ENCODE measurements at regions not wholly inside any gene's neighbourhood (a gene's known extent, or its start where the extent isn't known, plus 50 kb on each side); places are given as distances from the start of the nearest gene placed in this dataset.
"Not testable (repeated sequence)": the region's sequence is repeated elsewhere in the genome, so short reads cannot be mapped to it uniquely, and the experiment has no call there.

DNA sequence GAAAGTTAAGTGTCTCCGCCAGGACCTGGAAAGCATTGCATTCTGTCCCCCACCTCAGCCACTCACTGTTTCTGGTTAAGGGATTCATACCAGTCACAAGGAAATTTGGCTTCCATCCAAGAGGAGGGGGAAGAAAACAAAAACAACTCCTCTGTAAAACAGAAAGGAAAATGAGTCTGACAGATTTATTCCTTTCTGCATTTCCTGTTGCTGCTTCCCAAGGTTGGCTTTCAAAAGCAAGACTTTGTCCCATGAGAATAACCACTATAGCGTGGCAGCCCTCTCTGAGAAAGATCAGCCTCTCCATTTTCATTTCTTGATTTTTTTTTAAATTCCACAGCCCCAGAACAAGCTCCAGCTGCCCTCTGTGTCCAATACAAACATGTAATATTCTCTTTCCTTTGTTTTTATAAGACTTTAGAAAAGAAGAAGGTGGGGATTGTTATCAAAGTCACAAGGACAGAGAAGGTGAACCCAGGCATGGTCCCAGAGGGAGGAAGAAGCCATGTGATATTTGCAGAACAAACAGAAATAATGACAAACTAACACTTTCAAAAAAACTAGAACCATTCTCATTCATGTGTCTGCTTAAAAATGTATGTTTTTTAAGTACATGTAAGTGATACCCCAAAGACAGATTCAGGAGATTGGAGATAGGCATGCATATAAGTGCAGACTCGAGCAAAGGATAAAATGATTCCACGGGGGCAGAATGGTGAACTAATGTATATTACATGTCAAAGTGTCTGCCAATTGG lies 90.7 kb upstream of the DCLK2 start:
- no peak for DNase-seq

DNA sequence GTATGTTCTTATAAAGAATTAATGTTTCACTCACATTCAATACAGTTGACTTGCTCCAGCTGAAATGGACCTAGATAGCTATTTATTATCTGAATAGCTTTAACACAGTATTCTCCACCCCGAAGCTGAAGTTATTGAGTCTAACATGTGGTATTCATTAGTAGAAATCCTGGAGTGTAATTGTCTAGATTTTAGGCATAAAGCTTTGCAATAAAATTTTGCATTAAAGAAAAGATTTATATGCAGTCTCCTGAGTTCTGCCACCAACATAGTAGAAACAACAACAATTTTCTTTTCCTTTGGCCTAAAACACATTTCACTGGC lies 90.2 kb upstream of the DCLK2 start:
- DNase-seq = no peak

DNA sequence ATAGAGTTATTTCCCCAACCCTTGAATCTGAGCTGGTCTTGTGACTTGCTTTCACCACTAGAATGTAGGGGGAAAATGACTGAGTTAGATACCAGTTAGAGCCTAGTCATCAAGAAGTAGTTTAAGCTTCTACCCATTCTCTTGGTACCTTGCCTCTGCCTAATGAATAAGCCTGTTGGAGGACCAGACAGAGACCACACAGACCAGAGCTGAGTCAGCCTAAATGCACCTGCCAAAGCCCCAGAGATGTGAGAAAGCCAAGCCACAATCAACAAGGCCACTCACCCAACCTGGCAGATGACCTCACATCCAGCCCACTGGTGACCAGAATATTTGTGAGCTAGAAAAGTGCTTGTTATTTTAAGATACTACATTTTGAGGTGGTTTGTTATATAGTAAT lies 85.2 kb upstream of the DCLK2 start:
- no peak for DNase-seq

DNA sequence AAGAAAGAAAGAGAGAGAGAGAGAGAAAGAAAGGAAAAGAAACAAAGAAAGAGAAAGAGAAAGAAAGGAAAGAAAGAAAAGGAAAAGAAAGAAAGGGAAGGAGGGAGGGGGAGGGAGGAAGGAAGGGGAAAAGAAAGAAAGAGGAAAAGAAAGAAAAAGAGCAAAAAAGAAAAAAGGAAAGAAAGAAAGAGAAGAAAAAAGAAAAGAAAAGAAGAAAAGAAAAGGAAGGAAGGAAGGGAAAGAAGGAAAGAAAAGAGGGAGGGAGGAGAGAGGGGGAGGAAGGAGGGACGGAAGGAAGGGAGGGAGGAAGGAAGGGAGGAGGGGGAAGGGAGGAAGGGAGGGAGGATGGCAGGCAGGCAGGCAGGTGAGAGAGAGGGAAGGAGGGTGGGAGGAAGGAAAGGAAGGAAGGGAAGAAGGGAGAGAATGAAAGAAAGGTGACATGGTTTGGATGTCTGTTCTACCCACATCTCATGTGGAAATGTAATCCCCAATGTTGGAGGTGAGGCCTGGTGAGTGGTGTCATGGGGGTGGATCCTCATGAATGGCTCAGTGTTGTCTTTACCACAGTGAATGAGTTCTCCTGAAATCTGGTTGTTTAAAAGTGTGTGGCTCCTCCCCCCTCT lies 83.0 kb upstream of the DCLK2 start:
- no peak for DNase-seq

GRCh38 chr4:149997881-149998421 lies 80.3 kb upstream of the DCLK2 start:
- no peak for DNase-seq

- no peak for DNase-seq
Observed at GRCh38 chr4:149999485-150000074, 78.7 kb upstream of the DCLK2 start.

- no peak for DNase-seq
Observed at GRCh38 chr4:150001815-150002214, 76.4 kb upstream of the DCLK2 start.

- DNase-seq = no peak
Observed at GRCh38 chr4:150002561-150002960, 75.7 kb upstream of the DCLK2 start.

DNA sequence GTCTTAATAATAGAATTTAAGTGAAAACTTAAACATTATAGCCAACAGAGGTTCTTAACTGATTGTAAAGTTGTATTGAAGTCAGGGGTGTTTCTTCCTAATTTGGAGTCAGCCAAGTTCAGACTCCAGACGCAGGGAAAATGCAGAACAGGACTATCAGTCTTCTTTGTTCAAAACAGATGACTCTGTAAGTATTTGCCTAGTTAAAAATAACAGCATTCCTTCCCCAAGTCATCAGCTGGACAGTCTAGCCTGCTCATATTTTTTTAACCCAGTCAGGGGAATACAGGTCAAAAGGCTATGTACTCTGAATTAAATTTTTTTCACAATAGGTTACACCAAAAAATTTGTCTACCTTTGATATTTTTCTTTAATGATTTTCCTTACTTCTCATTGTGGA lies 73.8 kb upstream of the DCLK2 start:
- no peak for DNase-seq

DNA sequence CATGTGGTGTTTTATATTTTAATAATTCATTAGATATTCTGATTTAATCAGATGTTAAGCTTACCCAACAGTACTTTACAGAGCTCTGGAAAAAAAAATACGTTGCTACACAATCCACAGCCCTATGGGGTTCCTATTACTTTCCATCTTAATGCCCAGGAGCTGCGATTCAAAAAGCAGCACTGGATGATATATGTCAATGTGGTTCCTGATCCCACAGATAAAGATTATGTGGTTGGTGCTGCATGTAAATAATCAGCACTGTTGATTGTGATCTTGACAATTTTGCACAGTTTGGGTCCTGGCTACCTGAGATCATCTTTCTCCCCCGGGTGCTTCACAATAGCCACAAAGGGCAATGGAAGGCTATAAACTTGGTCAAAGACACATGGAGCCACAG lies 72.7 kb upstream of the DCLK2 start:
- no peak for DNase-seq

DNA sequence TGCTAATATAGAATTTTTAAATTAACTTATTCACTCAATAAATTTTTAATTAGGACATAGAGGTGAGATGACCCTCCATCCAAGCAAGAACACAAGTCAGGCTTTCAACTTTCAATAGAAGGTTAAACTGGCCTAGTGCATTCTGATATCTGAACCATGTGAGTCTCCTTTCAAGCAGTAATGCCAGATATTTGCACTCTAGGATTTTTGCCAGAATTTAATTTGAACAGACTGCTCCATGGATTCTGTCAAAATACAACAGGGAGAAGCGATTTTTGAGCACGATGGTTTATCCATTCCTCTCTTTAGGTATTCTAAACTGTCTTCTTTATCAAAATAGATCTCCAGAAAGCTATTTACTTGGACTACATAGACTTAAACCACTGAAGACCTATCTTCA lies 72.0 kb upstream of the DCLK2 start:
- DNase-seq = no peak

GRCh38 chr4:150007512-150007911 lies 70.7 kb upstream of the DCLK2 start:
- DNase-seq = no peak

DNA sequence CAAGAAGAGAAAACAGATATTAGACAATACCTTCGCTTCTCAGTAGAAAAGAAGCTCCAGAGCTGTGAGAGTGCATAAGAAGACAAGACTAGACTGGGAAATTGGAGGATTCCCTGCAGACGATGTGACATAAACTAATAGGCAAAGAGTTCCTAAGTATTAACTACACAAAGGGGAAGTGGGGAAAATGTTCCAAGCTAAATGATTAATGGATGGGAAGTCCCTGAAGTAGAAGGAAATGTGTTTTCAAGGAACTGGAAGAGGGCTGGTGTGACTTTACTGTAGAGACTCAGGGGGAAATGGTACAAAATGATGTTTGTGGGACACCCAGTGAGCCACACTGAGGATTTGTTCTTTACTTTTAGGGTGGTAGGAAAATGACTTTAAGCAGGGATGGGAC lies 69.7 kb upstream of the DCLK2 start:
- DNase-seq = no peak

- no peak for DNase-seq
Observed at GRCh38 chr4:150009533-150009932, 68.7 kb upstream of the DCLK2 start.

DNA sequence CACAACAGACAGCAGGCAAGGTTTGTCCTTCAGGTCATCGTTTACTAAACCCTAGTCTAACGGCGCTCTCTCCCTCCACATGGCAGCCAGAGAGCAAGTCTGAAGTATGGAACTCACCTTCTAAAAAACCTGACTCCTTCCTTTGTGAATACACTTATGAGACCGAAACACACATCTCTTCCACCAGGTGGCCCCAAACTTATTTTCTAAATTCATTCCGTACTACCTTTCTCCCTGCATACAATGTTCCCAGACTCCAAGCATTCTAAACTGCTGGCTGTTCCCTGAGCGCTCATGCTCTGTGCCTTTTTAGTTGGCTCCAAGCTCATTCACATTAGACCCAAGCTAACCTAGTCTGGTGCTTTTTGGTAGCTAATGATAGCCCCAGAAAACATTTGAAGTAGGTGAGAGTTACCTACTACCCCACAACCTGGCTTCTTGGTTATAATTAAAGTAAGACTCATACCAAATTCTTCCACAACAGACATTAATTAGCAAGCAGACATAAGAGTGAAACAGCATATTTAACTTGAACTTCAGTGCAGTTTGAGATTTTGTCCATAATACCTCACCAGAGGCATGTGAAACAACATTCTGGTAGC lies 67.6 kb upstream of the DCLK2 start:
- peak; percentile 31 for DNase-seq

DNA sequence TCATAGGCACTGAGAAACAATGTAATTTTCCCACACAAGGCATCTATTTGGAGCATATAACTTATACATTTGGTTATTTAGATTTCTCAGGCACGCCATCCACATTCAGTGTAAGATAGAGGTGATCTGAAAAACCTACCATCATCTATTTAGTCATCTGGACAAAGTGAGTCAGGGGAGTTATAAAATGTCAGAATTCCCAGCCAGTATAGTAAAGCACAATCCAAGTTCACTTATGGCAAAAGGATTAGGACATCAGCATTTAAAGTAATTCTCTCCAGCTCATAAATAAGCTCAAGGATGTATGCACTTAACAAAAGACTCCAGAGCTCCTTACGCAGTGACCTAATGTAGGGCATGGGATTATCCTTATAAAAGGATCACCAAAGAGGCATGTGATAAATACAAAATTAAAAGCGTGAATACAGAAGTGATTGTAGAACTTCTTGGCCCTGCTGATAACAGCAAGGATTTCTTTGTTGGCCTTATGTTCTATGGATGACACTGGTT lies 65.3 kb upstream of the DCLK2 start:
- DNase-seq = no peak

- not testable (repeated sequence) for DNase-seq
Observed at GRCh38 chr4:150015910-150016309, 62.3 kb upstream of the DCLK2 start.

DNA sequence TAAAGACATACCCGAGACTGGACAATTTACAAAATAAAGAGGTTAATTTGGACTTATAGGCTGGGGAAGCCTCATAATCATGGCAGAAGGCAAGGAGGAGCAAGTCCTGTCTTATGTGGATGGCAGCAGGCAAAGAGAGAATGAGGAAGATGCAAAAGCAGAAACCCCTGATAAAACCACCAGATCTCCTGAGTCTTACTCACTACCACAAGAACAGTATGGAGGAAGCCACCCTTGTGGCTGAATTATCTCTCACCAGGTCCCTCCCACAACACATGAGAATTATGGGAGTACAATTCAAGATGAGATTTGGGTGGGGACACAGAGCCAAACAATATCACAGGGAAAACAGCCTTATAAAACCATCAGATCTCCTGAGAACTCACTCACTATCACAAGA lies 61.6 kb upstream of the DCLK2 start:
- DNase-seq = not testable (repeated sequence)

GRCh38 chr4:150018257-150018656 lies 60.0 kb upstream of the DCLK2 start:
- DNase-seq = no peak

GRCh38 chr4:150021483-150021882 lies 56.8 kb upstream of the DCLK2 start:
- DNase-seq = no peak

GRCh38 chr4:150023489-150023888 lies 54.8 kb upstream of the DCLK2 start:
- DNase-seq = no peak

DNA sequence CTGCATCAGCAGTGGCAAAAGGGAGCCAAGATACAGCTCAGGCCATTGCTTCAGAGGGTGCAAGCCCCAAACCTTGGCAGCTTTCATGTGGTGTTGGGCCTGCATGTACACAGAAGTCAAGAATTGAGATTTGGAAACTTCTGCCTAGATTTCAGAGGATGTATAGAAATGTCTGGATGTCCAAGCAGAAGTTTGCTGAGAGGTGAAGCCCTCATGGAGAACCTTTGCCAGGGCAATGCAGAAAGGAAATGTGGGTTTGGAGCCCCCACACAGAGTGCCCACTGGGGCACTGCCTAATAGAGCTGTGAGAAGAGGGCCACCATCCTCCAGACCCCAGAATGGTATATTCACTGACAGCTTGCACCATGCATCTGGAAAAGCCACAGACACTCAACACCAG lies 51.3 kb upstream of the DCLK2 start:
- DNase-seq = not testable (repeated sequence)

Data from NCI-H1417 treated with DMSO at 0.1 percent for 48 hours (cell line).